ENCODE measurements at regions not wholly inside any gene's neighbourhood (a gene's known extent, or its start where the extent isn't known, plus 50 kb on each side); places are given as distances from the start of the nearest gene placed in this dataset.

DNA sequence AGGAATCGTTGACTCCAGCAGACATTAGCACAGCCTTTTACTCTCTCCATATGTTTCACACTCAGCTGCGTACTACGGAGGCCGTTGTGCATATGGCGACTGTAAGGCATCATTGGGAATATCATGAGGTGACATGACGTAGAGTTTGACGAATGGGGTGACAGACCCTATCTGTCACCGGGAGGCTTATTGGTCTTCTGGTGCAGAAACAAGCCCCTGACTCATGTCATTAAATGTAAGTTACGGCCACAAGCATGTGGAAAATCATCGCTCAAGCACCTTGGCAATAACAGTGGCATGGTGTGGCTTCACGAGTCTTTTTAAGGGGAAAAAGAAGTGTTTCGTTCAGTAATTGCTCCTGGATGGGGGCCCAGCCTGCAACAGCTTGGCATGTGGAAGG is 115.2 kb upstream of the LRPAP1 start:
- no peak for DNase-seq (ENCODE audit: extremely low spot score)
- Histone ChIP-seq H3K4me1 (peaks cover 0 to 10% (median 9%) of the 10 kb centered on the region in 4 donors), H3K36me3 (no peaks in the 10 kb centered on the region), H3K4me3 (no peak overlapping the region), H3K27me3 (peaks cover 0 to 78% (median 0%) of the 10 kb centered on the region in 4 donors), H3K9me3 (no peaks in the 10 kb centered on the region), H3K27ac (replicated peaks in 1 of 4) (no peak overlapping the region)
- intact Hi-C loops (cut with DNase I) = no loop called here
- WGBS = 84% methylated on average over 12 of the region's 12 CpGs
- no peak for TF ChIP-seq POLR2AphosphoS5 (IDR thresholded peaks at IDR 0.05)

DNA sequence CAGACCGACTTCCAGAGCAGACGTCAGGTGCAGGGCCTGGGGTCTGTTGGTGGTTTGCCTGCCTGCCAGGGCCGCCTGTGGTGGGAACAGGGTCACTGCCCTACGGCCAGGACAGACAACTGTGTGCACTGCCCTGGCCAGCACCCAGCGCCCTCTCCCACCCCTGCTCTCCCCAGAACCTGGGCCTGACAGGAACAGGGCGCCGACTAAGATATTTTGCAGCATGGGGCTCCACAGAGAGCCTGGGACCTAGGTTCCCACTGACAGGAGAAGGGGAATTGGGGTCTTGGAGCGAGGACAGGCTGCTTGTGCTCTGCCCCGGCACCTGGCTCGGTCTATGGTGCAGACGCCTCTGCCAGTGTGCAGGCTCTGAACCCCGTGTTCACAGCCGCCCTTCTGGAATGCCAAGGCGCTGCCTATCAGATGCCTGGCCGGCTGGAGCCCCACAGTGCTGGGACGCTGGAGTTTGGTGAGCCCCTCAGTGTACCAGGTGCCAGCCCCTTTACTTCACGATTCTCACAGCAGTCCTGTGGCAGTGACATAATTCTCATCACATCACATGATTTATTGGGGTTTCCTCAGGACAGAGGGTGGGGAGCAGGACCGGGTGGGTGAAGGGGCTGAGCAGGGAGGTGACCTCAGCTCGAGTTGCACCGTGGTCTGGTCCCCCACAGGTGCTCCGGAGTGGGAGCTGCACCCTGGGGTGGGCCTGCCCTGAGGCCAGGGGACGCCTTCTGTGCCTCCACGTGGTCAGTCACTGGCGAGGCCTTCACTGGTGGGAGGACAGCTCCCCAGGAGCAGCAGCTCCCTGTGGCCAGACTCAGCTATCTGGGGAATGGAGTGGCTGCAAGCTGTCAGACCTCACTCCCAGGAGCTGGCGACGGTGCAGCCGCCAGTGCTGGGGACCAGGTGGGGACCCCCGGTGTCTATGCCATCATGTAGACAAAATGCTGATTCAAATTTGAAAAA is 113.8 kb upstream of the LRPAP1 start:
- peaks cover 0 to 71% (median 0%) of the 10 kb centered on the region in 4 donors for H3K27me3 ChIP-seq
- no peak overlapping the region for H3K27ac ChIP-seq (replicated peaks in 1 of 4)
- DNase-seq (ENCODE audit: extremely low spot score) = no peak
- no peak for TF ChIP-seq EP300 (IDR thresholded peaks at IDR 0.05)
- no peak for TF ChIP-seq POLR2AphosphoS5 (IDR thresholded peaks at IDR 0.05)
- TF ChIP-seq, protein P1, sequence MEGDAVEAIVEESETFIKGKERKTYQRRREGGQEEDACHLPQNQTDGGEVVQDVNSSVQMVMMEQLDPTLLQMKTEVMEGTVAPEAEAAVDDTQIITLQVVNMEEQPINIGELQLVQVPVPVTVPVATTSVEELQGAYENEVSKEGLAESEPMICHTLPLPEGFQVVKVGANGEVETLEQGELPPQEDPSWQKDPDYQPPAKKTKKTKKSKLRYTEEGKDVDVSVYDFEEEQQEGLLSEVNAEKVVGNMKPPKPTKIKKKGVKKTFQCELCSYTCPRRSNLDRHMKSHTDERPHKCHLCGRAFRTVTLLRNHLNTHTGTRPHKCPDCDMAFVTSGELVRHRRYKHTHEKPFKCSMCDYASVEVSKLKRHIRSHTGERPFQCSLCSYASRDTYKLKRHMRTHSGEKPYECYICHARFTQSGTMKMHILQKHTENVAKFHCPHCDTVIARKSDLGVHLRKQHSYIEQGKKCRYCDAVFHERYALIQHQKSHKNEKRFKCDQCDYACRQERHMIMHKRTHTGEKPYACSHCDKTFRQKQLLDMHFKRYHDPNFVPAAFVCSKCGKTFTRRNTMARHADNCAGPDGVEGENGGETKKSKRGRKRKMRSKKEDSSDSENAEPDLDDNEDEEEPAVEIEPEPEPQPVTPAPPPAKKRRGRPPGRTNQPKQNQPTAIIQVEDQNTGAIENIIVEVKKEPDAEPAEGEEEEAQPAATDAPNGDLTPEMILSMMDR (IDR thresholded peaks at IDR 0.05) = no peak
- TF ChIP-seq POLR2A (IDR thresholded peaks at IDR 0.05; ENCODE audit: low read depth) = no peak
- H3K4me3 ChIP-seq = no peak overlapping the region
- intact Hi-C loops (cut with DNase I) = no loop called here
- H3K4me1 ChIP-seq = peaks cover 0 to 10% (median 9%) of the 10 kb centered on the region in 4 donors
- H3K9me3 ChIP-seq = no peaks in the 10 kb centered on the region
- no peaks in the 10 kb centered on the region for H3K36me3 ChIP-seq
- WGBS = 69% methylated on average over 18 of the region's 28 CpGs

DNA sequence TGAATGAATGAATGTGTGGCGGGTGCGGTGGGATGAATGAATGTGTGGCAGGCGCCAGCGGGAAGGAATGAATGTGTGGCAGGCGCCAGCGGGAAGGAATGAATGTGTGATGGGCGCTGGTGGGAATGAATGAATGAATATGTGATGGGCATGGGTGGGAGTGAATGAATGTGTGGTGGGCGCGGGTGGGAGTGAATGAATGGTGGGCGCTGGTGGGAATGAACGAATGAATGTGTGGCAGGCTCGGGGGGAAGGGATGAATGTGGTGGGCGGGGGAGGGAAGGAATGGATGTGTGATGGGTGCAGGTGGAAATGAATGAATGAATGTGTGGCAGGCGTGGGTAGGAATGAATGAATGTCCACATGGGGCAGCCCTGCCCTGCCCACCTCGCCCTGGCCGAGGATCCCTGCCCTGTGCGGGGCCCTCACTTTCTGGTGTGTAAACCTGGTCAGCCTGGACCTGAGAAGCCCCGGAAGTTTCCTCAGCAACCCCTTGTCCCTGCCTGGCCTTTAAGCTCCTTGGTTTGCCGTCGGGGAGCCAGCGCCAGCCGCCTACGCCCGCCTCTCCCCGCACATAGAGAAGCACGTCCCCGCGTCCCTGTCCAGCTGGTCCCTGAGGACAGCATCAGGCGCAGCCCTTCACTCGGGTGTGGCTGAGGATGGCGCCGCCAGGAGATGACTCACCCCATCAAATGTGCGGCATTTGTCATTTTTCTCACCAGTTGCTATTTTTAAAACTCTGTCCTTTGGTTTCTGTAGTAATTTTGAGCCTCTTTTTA is 112.8 kb upstream of the LRPAP1 start:
- DNase-seq (ENCODE audit: extremely low spot score) = no peak
- intact Hi-C loops (cut with DNase I) = no loop called here
- TF ChIP-seq POLR2A (IDR thresholded peaks at IDR 0.05; ENCODE audit: low read depth) (no peak), POLR2AphosphoS5 (IDR thresholded peaks at IDR 0.05) (no peak), EP300 (IDR thresholded peaks at IDR 0.05) (no peak)
- TF ChIP-seq, protein P1 (IDR thresholded peaks at IDR 0.05) = no peak
- peaks cover 0 to 10% (median 9%) of the 10 kb centered on the region in 4 donors for H3K4me1 ChIP-seq
- no peak overlapping the region for H3K4me3 ChIP-seq
- peaks cover 0 to 67% (median 0%) of the 10 kb centered on the region in 4 donors for H3K27me3 ChIP-seq
- no peaks in the 10 kb centered on the region for H3K9me3 ChIP-seq
- no peak overlapping the region for H3K27ac ChIP-seq (replicated peaks in 1 of 4)
- H3K36me3 ChIP-seq = no peaks in the 10 kb centered on the region
- 65% methylated on average over 33 of the region's 33 CpGs for WGBS

DNA sequence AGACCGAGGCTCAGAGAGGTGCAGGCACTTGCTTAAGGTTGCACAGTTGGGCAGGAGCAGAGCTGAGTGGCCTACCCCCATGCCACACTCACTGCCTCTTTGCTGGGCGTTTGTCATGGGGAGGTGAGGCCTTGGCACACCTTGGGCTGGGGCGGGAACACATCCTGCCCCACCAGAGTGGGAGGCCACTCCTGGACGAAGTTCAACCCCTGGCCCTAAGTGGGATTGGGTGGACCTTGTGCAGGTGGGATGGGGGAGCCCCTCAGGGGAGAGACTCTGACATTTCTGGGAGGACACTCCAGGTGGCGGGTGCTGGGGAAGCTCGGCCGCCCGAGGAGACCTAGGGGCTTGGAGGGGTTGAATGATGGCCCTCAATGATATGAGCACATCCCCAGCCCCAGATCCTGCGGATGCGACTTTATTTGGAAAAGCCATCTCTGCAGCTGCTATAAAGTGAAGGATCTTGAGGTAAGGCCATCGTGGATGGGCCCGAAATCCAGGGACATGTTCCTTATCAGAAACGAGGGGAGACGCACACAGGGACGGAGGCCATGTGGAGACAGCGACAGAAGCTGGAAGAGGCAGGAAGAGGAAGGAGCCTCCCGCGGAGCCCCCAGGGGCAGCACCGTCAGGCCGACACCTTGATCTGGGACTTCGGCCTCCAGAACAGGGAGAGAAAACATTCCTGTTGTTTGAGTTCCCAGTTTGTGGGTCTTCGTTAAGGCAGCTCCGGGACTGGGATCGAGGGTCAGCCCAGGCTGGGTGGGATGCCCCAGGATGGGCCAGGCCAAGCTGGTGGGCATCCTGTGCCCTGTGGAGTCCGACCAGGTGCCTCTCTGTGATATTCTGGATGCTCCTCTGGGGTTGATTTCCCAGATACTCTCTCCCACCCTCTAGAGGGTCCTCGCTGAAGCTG is 111.6 kb upstream of the LRPAP1 start:
- Histone ChIP-seq H3K4me1 (peaks cover 0 to 10% (median 9%) of the 10 kb centered on the region in 4 donors), H3K36me3 (no peaks in the 10 kb centered on the region), H3K4me3 (no peak overlapping the region), H3K27me3 (peaks cover 0 to 59% (median 0%) of the 10 kb centered on the region in 4 donors), H3K9me3 (no peaks in the 10 kb centered on the region), H3K27ac (replicated peaks in 1 of 4) (no peak overlapping the region)
- TF ChIP-seq POLR2AphosphoS5 (IDR thresholded peaks at IDR 0.05) (no peak), EP300 (IDR thresholded peaks at IDR 0.05) (no peak), POLR2A (IDR thresholded peaks at IDR 0.05; ENCODE audit: low read depth) (no peak)
- TF ChIP-seq, protein P1 (IDR thresholded peaks at IDR 0.05) = no peak
- intact Hi-C loops (cut with DNase I) = no loop called here
- WGBS = 91% methylated on average over 24 of the region's 26 CpGs
- no peak for DNase-seq (ENCODE audit: extremely low spot score)
